Activated CD8-positive, alpha-beta T cell treated with anti-CD3 and anti-CD28 coated beads for 36 hours (primary cell): ENCODE measurements at regions not wholly inside any gene's neighbourhood (a gene's known extent, or its start where the extent isn't known, plus 50 kb on each side); places are given as distances from the start of the nearest gene placed in this dataset.

Source experiments
- ATAC-seq: fragments of 200-7000 bp; cut with Tn5 transposase; one replicate; pipeline ENCODE4 v1.10.0; 2021; ENCODE audit warnings: mild to moderate bottlenecking, moderate library complexity
- CTCF ChIA-PET: fragments of 350-600 bp; sonication (Branson Sonifier 250); formaldehyde crosslinking; loops from one replicate; lab custom pipeline; 2021; ENCODE audit warnings: antibody characterized with exemption; lab: Charles Lee
- POLR2A ChIA-PET: fragments of 350-600 bp; sonication (Branson Sonifier 250); formaldehyde crosslinking; loops from one replicate; lab custom pipeline; 2021; ENCODE audit warnings: antibody characterized with exemption; lab: Charles Lee
- DNase-seq: peaks from one replicate; pipeline ENCODE4 v3.0.0-alpha.2; 2020
- H3K27ac Mint-ChIP-seq: one replicate; pipeline ENCODE4 v1.8.0; 2021; ENCODE audit warnings: mild to moderate bottlenecking, mixed read lengths
- H3K27me3 Mint-ChIP-seq: one replicate; pipeline ENCODE4 v1.8.0; 2021; ENCODE audit warnings: mixed read lengths
- H3K36me3 Mint-ChIP-seq: one replicate; pipeline ENCODE4 v1.8.0; 2021; ENCODE audit warnings: low read depth, mixed read lengths
- H3K4me1 Mint-ChIP-seq: one replicate; pipeline ENCODE4 v1.8.0; 2021; ENCODE audit warnings: low read depth, mixed read lengths
- H3K4me3 Mint-ChIP-seq: one replicate; pipeline ENCODE4 v1.8.0; 2021; ENCODE audit warnings: mild to moderate bottlenecking, moderate library complexity, mixed read lengths
- H3K9me3 Mint-ChIP-seq: one replicate; pipeline ENCODE4 v1.8.0; 2021; ENCODE audit warnings: mixed read lengths
- CTCF ChIP-seq: fragments of 200-600 bp; IDR thresholded peaks from one replicate; pipeline ENCODE4 v1.8.0; 2022; ENCODE audit warnings: antibody characterized with exemption, mild to moderate bottlenecking
- intact Hi-C: fragments of 100-400 bp; cut with micrococcal nuclease; formaldehyde crosslinking; loops from one replicate; pipeline ENCODE4 v1.10.0; 2022

- ChIA-PET CTCF (no interaction called here), POLR2A (no interaction called here)
- H3K27me3 Mint-ChIP-seq = no peaks in the 10 kb centered on the region
- H3K27ac Mint-ChIP-seq = no peak overlapping the region
- no peak for TF ChIP-seq CTCF
- intact Hi-C loops = no loop called here
- H3K9me3 Mint-ChIP-seq = no peaks in the 10 kb centered on the region
- ATAC-seq = no peak
- H3K36me3 Mint-ChIP-seq = no peaks in the 10 kb centered on the region
- no peak overlapping the region for H3K4me3 Mint-ChIP-seq
- no peaks in the 10 kb centered on the region for H3K4me1 Mint-ChIP-seq
- no peak for DNase-seq
These were observed 767.7 kb downstream of the TSN start for GRCh38 chr2:122523143-122523542.

- no peak for ATAC-seq
- ChIA-PET CTCF (no interaction called here), POLR2A (no interaction called here)
- Mint-ChIP-seq H3K36me3 (no peaks in the 10 kb centered on the region), H3K9me3 (no peaks in the 10 kb centered on the region), H3K27me3 (no peaks in the 10 kb centered on the region), H3K27ac (no peak overlapping the region), H3K4me1 (no peaks in the 10 kb centered on the region), H3K4me3 (no peak overlapping the region)
- intact Hi-C loops = no loop called here
- no peak for TF ChIP-seq CTCF
- DNase-seq = no peak
These were observed 768.5 kb downstream of the TSN start for GRCh38 chr2:122523981-122524380.

GRCh38 chr2:122525336-122525735 lies 769.9 kb downstream of the TSN start:
- ATAC-seq (no peak), DNase-seq (no peak)
- H3K4me3 Mint-ChIP-seq = no peak overlapping the region
- intact Hi-C loops = no loop called here
- no peaks in the 10 kb centered on the region for H3K27me3 Mint-ChIP-seq
- no peak overlapping the region for H3K27ac Mint-ChIP-seq
- ChIA-PET POLR2A (no interaction called here), CTCF (no interaction called here)
- no peaks in the 10 kb centered on the region for H3K36me3 Mint-ChIP-seq
- H3K4me1 Mint-ChIP-seq = no peaks in the 10 kb centered on the region
- TF ChIP-seq CTCF = no peak
- H3K9me3 Mint-ChIP-seq = no peaks in the 10 kb centered on the region

GRCh38 chr2:122528061-122528460 lies 772.6 kb downstream of the TSN start:
- POLR2A ChIA-PET = no interaction called here
- CTCF ChIA-PET = no interaction called here
- no peak overlapping the region for H3K4me3 Mint-ChIP-seq
- no peak for TF ChIP-seq CTCF
- intact Hi-C loops = no loop called here
- no peaks in the 10 kb centered on the region for H3K27me3 Mint-ChIP-seq
- no peak for DNase-seq
- H3K9me3 Mint-ChIP-seq = peaks cover 2% of the 10 kb centered on the region
- H3K27ac Mint-ChIP-seq = no peak overlapping the region
- no peak for ATAC-seq
- H3K4me1 Mint-ChIP-seq = no peaks in the 10 kb centered on the region
- no peaks in the 10 kb centered on the region for H3K36me3 Mint-ChIP-seq

GRCh38 chr2:122528958-122529705 lies 773.7 kb downstream of the TSN start:
- CTCF ChIA-PET = no interaction called here
- Mint-ChIP-seq H3K9me3 (peaks cover 2% of the 10 kb centered on the region), H3K4me1 (no peaks in the 10 kb centered on the region), H3K27ac (no peak overlapping the region), H3K4me3 (no peak overlapping the region), H3K27me3 (no peaks in the 10 kb centered on the region), H3K36me3 (no peaks in the 10 kb centered on the region)
- POLR2A ChIA-PET = no interaction called here
- ATAC-seq = no peak
- intact Hi-C loops = no loop called here
- no peak for DNase-seq
- TF ChIP-seq CTCF = no peak
